Naive thymus-derived CD4-positive, alpha-beta T cell (primary cell): ENCODE measurements at regions not wholly inside any gene's neighbourhood (a gene's known extent, or its start where the extent isn't known, plus 50 kb on each side); places are given as distances from the start of the nearest gene placed in this dataset.

ENCODE experiments used
- ATAC-seq: fragments of 150-1000 bp; cut with Tn5 transposase; 2 replicates; pipeline ENCODE4 v1.10.0; 2021; ENCODE audit warnings: mild to moderate bottlenecking, moderate library complexity
- CTCF ChIA-PET: fragments of 350-600 bp; sonication (Branson Sonifier 250); formaldehyde crosslinking; loops from one replicate; lab custom pipeline; 2021; ENCODE audit warnings: antibody characterized with exemption; lab: Charles Lee
- POLR2A ChIA-PET: fragments of 350-600 bp; sonication (Branson Sonifier 250); formaldehyde crosslinking; loops from one replicate; lab custom pipeline; 2021; ENCODE audit warnings: antibody characterized with exemption, inconsistent platforms; lab: Charles Lee
- DNase-seq, 9 donors: peaks; one replicate each; pipeline versions ENCODE4 v3.0.0 to v3.0.0-alpha.2; 2020 to 2022; ENCODE audit warnings: mixed read lengths in 1 of 9
- H3K27ac ChIP-seq: one replicate; pipeline ENCODE4 v1.7.0; 2013; ENCODE audit warnings: mild to moderate bottlenecking, low read depth, low read length, moderate library complexity
- H3K27me3 ChIP-seq, 2 donors: one replicate each; pipeline ENCODE4 v1.7.0; 2013; ENCODE audit warnings: low read length in 2 of 2, mild to moderate bottlenecking in 2 of 2, moderate library complexity in 2 of 2; ENCODE audit not compliant: control insufficient read depth in 2 of 2, insufficient read depth in 2 of 2
- H3K36me3 ChIP-seq, 3 experiments: 1 replicate in 2 of 3; 2 replicates in 1 of 3; pipeline ENCODE4 v1.7.0; 2013; ENCODE audit warnings: low read length in 3 of 3, mild to moderate bottlenecking in 3 of 3, moderate library complexity in 1 of 3; ENCODE audit not compliant: insufficient read depth in 3 of 3, control insufficient read depth in 2 of 3
- H3K4me1 ChIP-seq, 2 donors: one replicate each; pipeline ENCODE4 v1.7.0; 2013; ENCODE audit warnings: low read length in 2 of 2, mild to moderate bottlenecking in 2 of 2, moderate library complexity in 1 of 2; ENCODE audit not compliant: control insufficient read depth in 2 of 2, insufficient read depth in 2 of 2
- H3K4me3 ChIP-seq: 2 replicates; pipeline ENCODE4 v1.7.0; 2013; ENCODE audit warnings: mild to moderate bottlenecking, low read length
- H3K9me3 ChIP-seq, 3 experiments: 1 replicate in 2 of 3; 2 replicates in 1 of 3; pipeline ENCODE4 v1.7.0; 2013; ENCODE audit warnings: low read length in 3 of 3; ENCODE audit not compliant: control insufficient read depth in 2 of 3
- H3K27ac Mint-ChIP-seq, 9 donors: one replicate each; pipeline ENCODE4 v1.8.0; 2020 to 2022; ENCODE audit warnings: mixed read lengths in 9 of 9, mild to moderate bottlenecking in 8 of 9, moderate library complexity in 5 of 9, inconsistent platforms in 2 of 9
- H3K27me3 Mint-ChIP-seq, 5 donors: one replicate each; pipeline ENCODE4 v1.8.0; 2021 to 2022; ENCODE audit warnings: mixed read lengths in 5 of 5, mild to moderate bottlenecking in 1 of 5
- H3K36me3 Mint-ChIP-seq, 5 donors: one replicate each; pipeline ENCODE4 v1.8.0; 2020 to 2022; ENCODE audit warnings: mixed read lengths in 5 of 5, mild to moderate bottlenecking in 3 of 5, inconsistent platforms in 1 of 5
- H3K4me1 Mint-ChIP-seq, 7 donors: one replicate each; pipeline ENCODE4 v1.8.0; 2020 to 2022; ENCODE audit warnings: mixed read lengths in 7 of 7, mild to moderate bottlenecking in 3 of 7, inconsistent platforms in 1 of 7
- H3K4me3 Mint-ChIP-seq, 10 donors: one replicate each; pipeline ENCODE4 v1.8.0; 2020 to 2022; ENCODE audit warnings: mild to moderate bottlenecking in 10 of 10, mixed read lengths in 10 of 10, moderate library complexity in 6 of 10, inconsistent platforms in 2 of 10
- H3K9me3 Mint-ChIP-seq, 11 donors: one replicate each; pipeline ENCODE4 v1.8.0; 2020 to 2022; ENCODE audit warnings: mixed read lengths in 11 of 11, mild to moderate bottlenecking in 4 of 11, inconsistent platforms in 1 of 11, moderate library complexity in 1 of 11
- intact Hi-C, 2 donors: fragments of 100-400 bp; cut with micrococcal nuclease; formaldehyde crosslinking; loops; one replicate each; pipeline ENCODE4 v1.15.1; 2023

GRCh38 chr6:104539173-104539572 is 320.5 kb downstream of the HACE1 start:
- Histone ChIP-seq H3K9me3 (no peaks in the 10 kb centered on the region), H3K36me3 (no peaks in the 10 kb centered on the region), H3K4me1 (no peaks in the 10 kb centered on the region), H3K4me3 (no peak overlapping the region), H3K27me3 (no peaks in the 10 kb centered on the region), H3K27ac (no peak overlapping the region)
- H3K27ac Mint-ChIP-seq: no peak overlapping the region
- ATAC-seq (no peak), DNase-seq (no peak)
- no peaks in the 10 kb centered on the region for H3K36me3 Mint-ChIP-seq
- peaks cover 0 to 15% (median 8%) of the 10 kb centered on the region in 5 donors for H3K27me3 Mint-ChIP-seq
- intact Hi-C loops: no loop called here
- ChIA-PET POLR2A (no interaction called here), CTCF (interaction anchor here (1.2 kb wide), 1 partner anchor 13 kb away, joined by 4 read pairs; no protein-coding TSS in a partner anchor)
- no peak overlapping the region for H3K4me3 Mint-ChIP-seq
- H3K9me3 Mint-ChIP-seq: peaks cover 0 to 2% (median 0%) of the 10 kb centered on the region in 11 donors
- no peaks in the 10 kb centered on the region for H3K4me1 Mint-ChIP-seq

DNA sequence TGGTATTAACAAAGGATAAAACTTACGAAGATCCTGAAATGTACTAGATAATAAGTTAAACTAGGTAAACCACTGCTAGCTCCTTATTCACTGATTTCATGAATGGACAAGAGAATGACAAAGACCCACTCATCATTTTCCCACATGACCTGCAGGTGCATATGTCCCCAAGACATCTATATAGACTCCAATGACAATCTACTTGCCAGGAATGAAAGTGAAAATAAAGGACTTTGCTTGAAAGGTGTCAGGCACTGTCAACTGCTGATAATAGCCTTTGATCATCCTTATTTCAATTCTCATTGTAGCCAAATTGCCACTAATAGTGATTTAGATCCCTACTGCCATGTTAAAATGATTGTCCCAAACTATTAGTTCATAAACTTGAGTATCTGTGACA is 321.8 kb downstream of the HACE1 start:
- ChIA-PET CTCF (no interaction called here), POLR2A (no interaction called here)
- ATAC-seq (no peak), DNase-seq (no peak)
- Histone ChIP-seq H3K4me1 (no peaks in the 10 kb centered on the region), H3K27me3 (no peaks in the 10 kb centered on the region), H3K9me3 (no peaks in the 10 kb centered on the region), H3K4me3 (no peak overlapping the region), H3K27ac (no peak overlapping the region), H3K36me3 (no peaks in the 10 kb centered on the region)
- Mint-ChIP-seq H3K27ac (no peak overlapping the region), H3K36me3 (no peaks in the 10 kb centered on the region), H3K4me1 (no peaks in the 10 kb centered on the region), H3K27me3 (peaks cover 0 to 14% (median 8%) of the 10 kb centered on the region in 5 donors), H3K9me3 (no peaks in the 10 kb centered on the region), H3K4me3 (no peak overlapping the region)
- intact Hi-C loops: no loop called here

GRCh38 chr6:104537180-104537579 is 322.5 kb downstream of the HACE1 start:
- peaks cover 0 to 14% (median 7%) of the 10 kb centered on the region in 5 donors for H3K27me3 Mint-ChIP-seq
- peaks cover 0 to 1% (median 0%) of the 10 kb centered on the region in 7 donors for H3K4me1 Mint-ChIP-seq
- ChIA-PET POLR2A (no interaction called here), CTCF (no interaction called here)
- no peaks in the 10 kb centered on the region for H3K9me3 Mint-ChIP-seq
- intact Hi-C loops: no loop called here
- Histone ChIP-seq H3K27me3 (no peaks in the 10 kb centered on the region), H3K36me3 (no peaks in the 10 kb centered on the region), H3K27ac (no peak overlapping the region), H3K4me1 (no peaks in the 10 kb centered on the region), H3K9me3 (no peaks in the 10 kb centered on the region), H3K4me3 (no peak overlapping the region)
- no peak for DNase-seq
- no peaks in the 10 kb centered on the region for H3K36me3 Mint-ChIP-seq
- H3K27ac Mint-ChIP-seq: no peak overlapping the region
- H3K4me3 Mint-ChIP-seq: no peak overlapping the region
- no peak for ATAC-seq

- Histone ChIP-seq H3K4me1 (no peaks in the 10 kb centered on the region), H3K36me3 (no peaks in the 10 kb centered on the region), H3K9me3 (no peaks in the 10 kb centered on the region), H3K4me3 (no peak overlapping the region), H3K27me3 (no peaks in the 10 kb centered on the region), H3K27ac (no peak overlapping the region)
- no peak for ATAC-seq
- ChIA-PET POLR2A (no interaction called here), CTCF (no interaction called here)
- H3K27ac Mint-ChIP-seq: no peak overlapping the region
- no peaks in the 10 kb centered on the region for H3K36me3 Mint-ChIP-seq
- H3K4me3 Mint-ChIP-seq: no peak overlapping the region
- intact Hi-C loops: no loop called here
- H3K4me1 Mint-ChIP-seq: peaks cover 0 to 1% (median 0%) of the 10 kb centered on the region in 7 donors
- no peak for DNase-seq
- no peaks in the 10 kb centered on the region for H3K9me3 Mint-ChIP-seq
- H3K27me3 Mint-ChIP-seq: peaks cover 0 to 14% (median 9%) of the 10 kb centered on the region in 5 donors
Measured at GRCh38 chr6:104532462-104532861, 327.3 kb downstream of the HACE1 start.

DNA sequence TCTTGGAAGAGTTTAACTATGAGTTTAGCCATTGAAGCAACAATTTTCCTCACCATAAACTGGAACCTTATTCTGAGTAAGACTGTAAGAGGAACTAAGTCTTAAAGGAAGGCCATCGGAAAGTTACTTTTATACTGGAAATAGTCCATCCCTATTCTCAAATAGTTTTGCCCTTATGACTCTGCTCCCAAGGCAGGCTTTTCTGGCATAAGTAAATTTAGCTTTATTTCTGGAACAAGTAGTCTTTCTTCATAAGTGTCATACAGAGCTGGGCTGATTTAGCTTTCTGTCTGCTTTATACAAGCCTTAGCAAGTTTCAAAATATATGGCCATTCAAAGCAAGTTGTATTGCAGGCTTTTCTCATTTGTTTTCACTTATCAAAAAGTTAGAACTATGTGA is 328.1 kb downstream of the HACE1 start:
- H3K9me3 Mint-ChIP-seq: no peaks in the 10 kb centered on the region
- peaks cover 5 to 14% (median 12%) of the 10 kb centered on the region in 5 donors for H3K27me3 Mint-ChIP-seq
- H3K4me1 Mint-ChIP-seq: peaks cover 0 to 1% (median 0%) of the 10 kb centered on the region in 7 donors
- intact Hi-C loops: no loop called here
- Histone ChIP-seq H3K27me3 (no peaks in the 10 kb centered on the region), H3K36me3 (no peaks in the 10 kb centered on the region), H3K4me3 (no peak overlapping the region), H3K9me3 (no peaks in the 10 kb centered on the region), H3K27ac (no peak overlapping the region), H3K4me1 (no peaks in the 10 kb centered on the region)
- no peak for DNase-seq
- H3K27ac Mint-ChIP-seq: no peak overlapping the region
- ChIA-PET CTCF (no interaction called here), POLR2A (no interaction called here)
- no peaks in the 10 kb centered on the region for H3K36me3 Mint-ChIP-seq
- no peak for ATAC-seq
- no peak overlapping the region for H3K4me3 Mint-ChIP-seq

DNA sequence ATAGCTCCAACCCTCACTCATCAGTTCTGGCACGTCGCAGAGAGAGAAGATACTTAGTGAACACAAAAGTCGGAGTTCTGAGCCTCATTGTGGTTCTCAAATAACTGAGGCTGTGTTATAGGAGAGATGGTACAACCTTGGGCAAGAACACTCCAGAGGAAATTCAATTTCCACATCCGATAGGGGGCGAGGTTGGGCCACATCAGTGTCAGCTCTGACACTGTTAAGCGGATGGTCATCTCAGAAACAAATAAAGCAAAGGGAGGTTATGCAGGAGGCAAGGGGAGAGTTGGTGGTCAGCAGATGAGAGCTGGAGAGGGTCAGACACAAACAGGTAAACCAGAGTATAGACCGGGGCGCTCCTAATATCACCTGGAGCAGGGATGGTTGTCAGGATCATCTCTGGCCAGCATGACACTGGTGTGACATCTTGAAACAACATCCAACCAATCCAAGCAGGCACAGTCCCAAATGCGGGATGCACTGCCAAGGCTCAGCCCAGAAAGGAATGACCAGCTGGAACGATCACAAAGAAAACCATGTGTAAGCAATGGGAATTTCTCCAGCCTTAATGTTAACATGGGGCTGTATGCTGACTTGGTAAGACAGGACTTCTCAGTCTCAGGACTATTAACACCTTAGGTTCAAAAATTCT is 331.8 kb downstream of the HACE1 start:
- Mint-ChIP-seq H3K4me1 (peaks cover 0 to 6% (median 0%) of the 10 kb centered on the region in 7 donors), H3K27ac (no peak overlapping the region), H3K36me3 (no peaks in the 10 kb centered on the region), H3K27me3 (peaks cover 0 to 22% (median 18%) of the 10 kb centered on the region in 5 donors), H3K9me3 (no peaks in the 10 kb centered on the region), H3K4me3 (no peak overlapping the region)
- no peaks in the 10 kb centered on the region for H3K4me1 ChIP-seq
- no peaks in the 10 kb centered on the region for H3K36me3 ChIP-seq
- H3K4me3 ChIP-seq: no peak overlapping the region
- ChIA-PET POLR2A (no interaction called here), CTCF (interaction anchor here (1.0 kb wide), 2 partner anchors 12 to 20 kb away, joined by 3 to 5 read pairs; no protein-coding TSS in a partner anchor)
- DNase-seq (no peak), ATAC-seq (no peak)
- H3K27me3 ChIP-seq: no peaks in the 10 kb centered on the region
- intact Hi-C loops: loop anchor here (10.0 kb wide), 1 partner anchor 247 kb away; no protein-coding TSS in a partner anchor
- H3K27ac ChIP-seq: no peak overlapping the region
- H3K9me3 ChIP-seq: no peaks in the 10 kb centered on the region

GRCh38 chr6:104527311-104527710 is 332.4 kb downstream of the HACE1 start:
- POLR2A ChIA-PET: no interaction called here
- H3K4me1 Mint-ChIP-seq: peaks cover 0 to 6% (median 0%) of the 10 kb centered on the region in 7 donors

More at GRCh38 chr6:104527311-104527710, 332.4 kb downstream of the HACE1 start:
- Mint-ChIP-seq H3K9me3 (no peaks in the 10 kb centered on the region), H3K36me3 (no peaks in the 10 kb centered on the region), H3K27ac (no peak overlapping the region), H3K27me3 (peaks cover 0 to 22% (median 18%) of the 10 kb centered on the region in 5 donors), H3K4me3 (no peak overlapping the region)
- H3K27me3 ChIP-seq: no peaks in the 10 kb centered on the region
- ATAC-seq (no peak), DNase-seq (no peak)
- no peaks in the 10 kb centered on the region for H3K9me3 ChIP-seq
- no peaks in the 10 kb centered on the region for H3K36me3 ChIP-seq
- intact Hi-C loops: loop anchor here (10.0 kb wide), 1 partner anchor 247 kb away; no protein-coding TSS in a partner anchor
- no peaks in the 10 kb centered on the region for H3K4me1 ChIP-seq
- no peak overlapping the region for H3K4me3 ChIP-seq
- CTCF ChIA-PET: interaction anchor here (0.6 to 1.6 kb wide), 4 partner anchors 11 to 306 kb away, joined by 3 to 5 read pairs (median 4); no protein-coding TSS in a partner anchor
- no peak overlapping the region for H3K27ac ChIP-seq
